Right atrium auricular region (tissue), 2 donors: ENCODE measurements at regions not wholly inside any gene's neighbourhood (a gene's known extent, or its start where the extent isn't known, plus 50 kb on each side); places are given as distances from the start of the nearest gene placed in this dataset.

Experiments used
- DNase-seq: peaks from one replicate; pipeline ENCODE4 v3.0.0-alpha.2; 2019; ENCODE audit warnings: low spot score
- H3K27ac ChIP-seq, 2 donors: fragments of 200-600 bp; sonication (generic); 1 replicate in 1 of 2; 2 replicates in 1 of 2; pipeline ENCODE4 v1.5.1; 2016 to 2019
- H3K27me3 ChIP-seq, 2 donors: fragments of 200-600 bp; sonication (generic); one replicate each; pipeline versions ENCODE4 v1.5.1 to v1.6.0; 2017 to 2019
- H3K36me3 ChIP-seq: fragments of 200-600 bp; sonication (generic); one replicate; pipeline ENCODE4 v1.5.1; 2016
- H3K4me1 ChIP-seq, 2 donors: fragments of 200-600 bp; sonication (generic); one replicate each; pipeline versions ENCODE4 v1.5.1 to v1.6.0; 2017 to 2019
- H3K4me3 ChIP-seq, 2 donors: fragments of 200-600 bp; sonication (generic); 1 replicate in 1 of 2; 2 replicates in 1 of 2; pipeline ENCODE4 v1.5.1; 2017 to 2019; ENCODE audit warnings: mild to moderate bottlenecking in 1 of 2, moderate library complexity in 1 of 2
- H3K9me3 ChIP-seq, 2 donors: fragments of 200-600 bp; sonication (generic); one replicate each; pipeline ENCODE4 v1.5.1; 2019
- CTCF ChIP-seq, 2 donors: fragments of 200-600 bp; sonication (generic); IDR thresholded peaks; one replicate each; pipeline ENCODE4 v1.5.1; 2019; ENCODE audit warnings: antibody characterized with exemption in 2 of 2

DNA sequence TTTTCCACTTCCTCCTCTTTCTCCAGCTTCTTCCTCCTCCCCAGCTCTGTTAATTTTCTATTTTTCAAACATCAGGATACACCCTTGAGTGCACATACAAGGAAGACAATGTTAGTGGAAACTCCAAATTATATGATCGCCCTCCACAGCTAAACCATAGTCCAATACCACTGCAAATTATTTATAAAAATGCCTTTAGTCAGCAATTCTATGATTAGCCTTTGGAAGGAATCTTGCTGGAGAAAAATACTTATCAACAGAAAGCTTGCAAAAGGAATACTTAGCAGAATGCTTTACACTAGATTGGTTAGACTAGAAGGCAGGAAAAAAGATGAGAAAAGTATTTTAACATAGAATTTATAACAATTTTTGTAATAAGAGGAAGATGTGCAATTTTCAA is 178.9 kb downstream of the FAM124B start:
- no peak overlapping the region for H3K4me3 ChIP-seq
- no peak for DNase-seq
- H3K27ac ChIP-seq, result no peak overlapping the region
- no peak for TF ChIP-seq CTCF (IDR thresholded peaks at IDR 0.05)
- H3K4me1 ChIP-seq, result peaks cover 0 to 17% of the 10 kb centered on the region in 2 donors
- H3K9me3 ChIP-seq, result peaks cover 0 to 6% of the 10 kb centered on the region in 2 donors
- no peaks in the 10 kb centered on the region for H3K27me3 ChIP-seq
- H3K36me3 ChIP-seq, result no peaks in the 10 kb centered on the region

GRCh38 chr2:224222291-224222690 is 179.6 kb downstream of the FAM124B start:
- Histone ChIP-seq H3K27me3 (no peaks in the 10 kb centered on the region), H3K36me3 (no peaks in the 10 kb centered on the region), H3K4me1 (peaks cover 0 to 20% of the 10 kb centered on the region in 2 donors), H3K4me3 (no peak overlapping the region), H3K27ac (no peak overlapping the region), H3K9me3 (peaks cover 0 to 6% of the 10 kb centered on the region in 2 donors)
- no peak for TF ChIP-seq CTCF (IDR thresholded peaks at IDR 0.05)
- no peak for DNase-seq

- no peak for DNase-seq
- Histone ChIP-seq H3K27me3 (no peaks in the 10 kb centered on the region), H3K27ac (peak overlapping the region in 1 of 2 donors; percentile 21), H3K36me3 (no peaks in the 10 kb centered on the region), H3K9me3 (peaks cover 0 to 6% of the 10 kb centered on the region in 2 donors), H3K4me1 (peaks cover 0 to 22% of the 10 kb centered on the region in 2 donors), H3K4me3 (no peak overlapping the region)
- TF ChIP-seq CTCF (IDR thresholded peaks at IDR 0.05), result no peak
Observed at GRCh38 chr2:224221455-224221913, 180.4 kb downstream of the FAM124B start.

DNA sequence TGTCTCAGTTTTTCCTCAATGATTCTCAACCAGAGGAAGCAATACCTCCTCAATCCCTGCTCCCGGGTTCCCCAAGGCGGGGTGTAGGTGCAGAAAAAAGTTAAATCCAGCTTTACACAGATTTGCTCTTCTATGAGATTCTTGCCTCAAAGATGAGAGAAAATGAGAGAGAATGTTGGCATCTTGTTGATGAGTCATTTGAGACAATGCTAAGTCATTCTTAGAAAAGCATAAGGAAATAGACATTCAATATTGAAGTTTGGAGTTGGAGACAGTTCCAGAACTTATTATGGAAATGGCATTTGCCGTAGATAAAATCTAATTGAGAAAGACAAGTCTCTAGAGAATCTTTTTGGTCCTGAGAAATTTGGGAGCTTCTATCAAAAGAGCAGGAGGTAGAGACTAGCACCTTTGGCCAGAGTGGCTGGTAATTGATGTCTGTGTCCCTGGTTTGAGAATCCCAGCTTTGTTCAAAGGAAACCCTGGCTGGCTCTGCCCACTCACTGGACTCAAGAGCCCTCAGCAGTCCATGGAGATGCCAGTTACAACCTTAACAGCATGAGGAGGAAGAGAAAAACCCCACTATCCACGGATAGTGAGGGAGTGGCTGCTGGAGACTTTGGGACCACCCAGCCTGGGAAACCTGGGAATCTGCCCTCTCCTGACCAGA is 181.2 kb downstream of the FAM124B start:
- no peak for DNase-seq
- peaks cover 0 to 22% of the 10 kb centered on the region in 2 donors for H3K4me1 ChIP-seq
- peaks cover 0 to 6% of the 10 kb centered on the region in 2 donors for H3K9me3 ChIP-seq
- no peaks in the 10 kb centered on the region for H3K27me3 ChIP-seq
- peak overlapping the region in 1 of 2 donors; percentile 26 for H3K27ac ChIP-seq
- no peaks in the 10 kb centered on the region for H3K36me3 ChIP-seq
- TF ChIP-seq CTCF (IDR thresholded peaks at IDR 0.05), result no peak
- no peak overlapping the region for H3K4me3 ChIP-seq

DNA sequence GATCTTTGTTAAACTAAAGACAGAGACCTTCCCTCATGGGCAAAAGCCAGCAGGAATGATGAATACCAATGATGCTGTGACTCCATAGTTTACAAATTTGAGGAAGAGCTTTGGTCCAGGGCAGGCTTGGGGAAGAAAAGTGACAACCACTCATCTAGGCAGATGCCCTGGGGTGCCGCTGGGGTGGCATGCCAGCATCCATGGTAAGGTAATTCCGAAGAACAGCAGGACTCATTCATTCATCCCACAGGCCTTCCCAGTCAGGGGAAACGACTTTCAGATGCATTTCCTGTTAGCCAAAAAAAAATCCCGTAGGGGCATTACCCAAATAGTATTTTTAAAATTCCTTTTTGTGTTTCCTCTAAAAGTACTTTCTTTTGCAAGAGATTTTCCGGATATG is 180.7 kb upstream of the SERPINE2 start:
- Histone ChIP-seq H3K27ac (no peak overlapping the region), H3K4me3 (no peak overlapping the region), H3K4me1 (peaks cover 0 to 22% of the 10 kb centered on the region in 2 donors), H3K9me3 (peaks cover 0 to 6% of the 10 kb centered on the region in 2 donors), H3K27me3 (no peaks in the 10 kb centered on the region), H3K36me3 (no peaks in the 10 kb centered on the region)
- DNase-seq, result no peak
- no peak for TF ChIP-seq CTCF (IDR thresholded peaks at IDR 0.05)

DNA sequence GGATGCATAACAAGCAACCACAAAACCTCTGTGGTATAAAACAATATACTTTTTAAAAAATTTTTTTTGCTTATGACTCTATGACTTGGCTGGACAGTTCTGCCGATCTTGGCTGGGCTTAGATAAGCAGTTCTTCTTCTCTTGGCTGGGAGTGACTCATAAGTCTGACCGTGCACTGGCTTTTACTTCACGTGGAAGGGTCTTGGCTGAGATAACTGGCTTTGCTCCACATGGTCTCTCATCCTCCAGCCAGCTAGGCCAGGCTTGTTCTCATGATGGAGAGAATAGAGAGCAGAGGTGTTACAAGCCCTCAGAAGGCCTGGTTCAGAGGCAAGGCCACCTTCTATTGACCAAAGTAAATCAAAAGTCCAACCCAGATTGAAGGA is 178.9 kb upstream of the SERPINE2 start:
- no peaks in the 10 kb centered on the region for H3K27me3 ChIP-seq

More for the DNA sequence above, 178.9 kb upstream of the SERPINE2 start:
- H3K9me3 ChIP-seq, result peaks cover 0 to 6% of the 10 kb centered on the region in 2 donors
- no peak overlapping the region for H3K4me3 ChIP-seq
- peak; percentile 60 for DNase-seq
- H3K4me1 ChIP-seq, result peaks cover 0 to 22% of the 10 kb centered on the region in 2 donors
- H3K36me3 ChIP-seq, result no peaks in the 10 kb centered on the region
- peak overlapping the region in 1 of 2 donors; percentile 19 for H3K27ac ChIP-seq
- TF ChIP-seq CTCF (IDR thresholded peaks at IDR 0.05), result no peak
